PFSK-1 (cell line): ENCODE measurements at regions not wholly inside any gene's neighbourhood (a gene's known extent, or its start where the extent isn't known, plus 50 kb on each side); places are given as distances from the start of the nearest gene placed in this dataset.

Source experiments
- POLR2AphosphoS5 ChIP-seq: IDR thresholded peaks from 2 replicates; pipeline ENCODE4 v1.6.1; 2012; ENCODE audit warnings: low read depth, mild to moderate bottlenecking, control low read depth, low read length, moderate library complexity
- SIN3A ChIP-seq: IDR thresholded peaks from 2 replicates; pipeline ENCODE4 v1.6.1; 2012; ENCODE audit warnings: mild to moderate bottlenecking, low read length, moderate library complexity, borderline replicate concordance; ENCODE audit not compliant: insufficient read depth
- TAF1 ChIP-seq: IDR thresholded peaks from 2 replicates; pipeline ENCODE4 v1.6.1; 2012; ENCODE audit warnings: low read length, control low read depth, borderline replicate concordance; ENCODE audit not compliant: insufficient read depth
- TF ChIP-seq, protein P1 (sequence below), 2 experiments: IDR thresholded peaks; 2 replicates each; pipeline versions ENCODE4 v1.6.1 to v1.8.0; 2011 to 2012; ENCODE audit warnings: low read depth in 2 of 2, low read length in 2 of 2, control low read depth in 1 of 2, inconsistent platforms in 1 of 2, mild to moderate bottlenecking in 1 of 2, moderate library complexity in 1 of 2; ENCODE audit not compliant: insufficient read depth in 1 of 2

DNA sequence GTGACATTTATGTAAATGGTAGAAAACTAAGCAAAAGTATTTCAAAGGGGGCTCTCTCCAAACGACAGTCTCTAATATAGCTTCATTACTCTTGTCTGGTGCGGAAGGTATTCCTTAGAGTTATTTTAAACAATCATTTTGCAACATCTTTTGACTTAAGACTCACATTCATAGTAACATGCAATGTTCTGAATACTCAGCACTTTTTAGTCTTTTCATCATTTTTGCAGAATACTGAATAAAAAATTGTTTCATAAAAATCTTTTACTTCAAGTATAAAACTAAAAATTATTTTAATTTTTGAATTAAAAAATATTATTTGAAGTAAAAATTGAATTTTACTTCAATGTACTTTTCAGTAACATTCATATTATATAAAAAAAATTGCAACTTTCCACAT is 321.1 kb downstream of the PLK2 start:
- no peak for TF ChIP-seq POLR2AphosphoS5
- TF ChIP-seq, protein P1, sequence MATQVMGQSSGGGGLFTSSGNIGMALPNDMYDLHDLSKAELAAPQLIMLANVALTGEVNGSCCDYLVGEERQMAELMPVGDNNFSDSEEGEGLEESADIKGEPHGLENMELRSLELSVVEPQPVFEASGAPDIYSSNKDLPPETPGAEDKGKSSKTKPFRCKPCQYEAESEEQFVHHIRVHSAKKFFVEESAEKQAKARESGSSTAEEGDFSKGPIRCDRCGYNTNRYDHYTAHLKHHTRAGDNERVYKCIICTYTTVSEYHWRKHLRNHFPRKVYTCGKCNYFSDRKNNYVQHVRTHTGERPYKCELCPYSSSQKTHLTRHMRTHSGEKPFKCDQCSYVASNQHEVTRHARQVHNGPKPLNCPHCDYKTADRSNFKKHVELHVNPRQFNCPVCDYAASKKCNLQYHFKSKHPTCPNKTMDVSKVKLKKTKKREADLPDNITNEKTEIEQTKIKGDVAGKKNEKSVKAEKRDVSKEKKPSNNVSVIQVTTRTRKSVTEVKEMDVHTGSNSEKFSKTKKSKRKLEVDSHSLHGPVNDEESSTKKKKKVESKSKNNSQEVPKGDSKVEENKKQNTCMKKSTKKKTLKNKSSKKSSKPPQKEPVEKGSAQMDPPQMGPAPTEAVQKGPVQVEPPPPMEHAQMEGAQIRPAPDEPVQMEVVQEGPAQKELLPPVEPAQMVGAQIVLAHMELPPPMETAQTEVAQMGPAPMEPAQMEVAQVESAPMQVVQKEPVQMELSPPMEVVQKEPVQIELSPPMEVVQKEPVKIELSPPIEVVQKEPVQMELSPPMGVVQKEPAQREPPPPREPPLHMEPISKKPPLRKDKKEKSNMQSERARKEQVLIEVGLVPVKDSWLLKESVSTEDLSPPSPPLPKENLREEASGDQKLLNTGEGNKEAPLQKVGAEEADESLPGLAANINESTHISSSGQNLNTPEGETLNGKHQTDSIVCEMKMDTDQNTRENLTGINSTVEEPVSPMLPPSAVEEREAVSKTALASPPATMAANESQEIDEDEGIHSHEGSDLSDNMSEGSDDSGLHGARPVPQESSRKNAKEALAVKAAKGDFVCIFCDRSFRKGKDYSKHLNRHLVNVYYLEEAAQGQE (IDR thresholded peaks at IDR 0.05; ENCODE audit: insufficient read depth in 1 of 2, low read depth in 2 of 2, low read length in 2 of 2), result no peak
- TF ChIP-seq SIN3A, result no peak
- TF ChIP-seq TAF1, result no peak
